Neuronal stem cell (in vitro differentiated cells): ENCODE measurements at regions not wholly inside any gene's neighbourhood (a gene's known extent, or its start where the extent isn't known, plus 50 kb on each side); places are given as distances from the start of the nearest gene placed in this dataset.

Experiments used
- DNase-seq: peaks from one replicate; pipeline ENCODE4 v3.0.0-alpha.2; 2013; ENCODE audit warnings: low spot score
- H2AFZ ChIP-seq: one replicate; pipeline ENCODE4 v1.6.1; 2013; ENCODE audit warnings: mild to moderate bottlenecking, low read length, inconsistent platforms
- H2AK5ac ChIP-seq: 2 replicates; pipeline ENCODE4 v1.6.1; 2013; ENCODE audit warnings: low read depth, mild to moderate bottlenecking, inconsistent platforms, low read length, moderate library complexity, mixed read lengths
- H2BK120ac ChIP-seq: 2 replicates; pipeline ENCODE4 v1.6.1; 2013; ENCODE audit warnings: low read depth, mild to moderate bottlenecking, inconsistent platforms, low read length, moderate library complexity, mixed read lengths
- H2BK12ac ChIP-seq: one replicate; pipeline ENCODE4 v1.6.1; 2013; ENCODE audit warnings: low read length, inconsistent platforms
- H2BK15ac ChIP-seq: 2 replicates; pipeline ENCODE4 v1.6.1; 2013; ENCODE audit warnings: mild to moderate bottlenecking, low read length, inconsistent platforms, mixed read lengths
- H2BK5ac ChIP-seq: one replicate; pipeline ENCODE4 v1.6.1; 2013; ENCODE audit warnings: inconsistent platforms, mild to moderate bottlenecking, low read length, moderate library complexity
- H3K14ac ChIP-seq: one replicate; pipeline ENCODE4 v1.6.1; 2013; ENCODE audit warnings: low read length, inconsistent platforms
- H3K18ac ChIP-seq: 2 replicates; pipeline ENCODE4 v1.6.1; 2013; ENCODE audit warnings: low read length, inconsistent platforms
- H3K23ac ChIP-seq: 2 replicates; pipeline ENCODE4 v1.6.1; 2013; ENCODE audit warnings: low read depth, mild to moderate bottlenecking, mixed read lengths, low read length, inconsistent platforms; ENCODE audit not compliant: poor library complexity
- H3K27ac ChIP-seq: replicated peaks from 3 replicates; pipeline ENCODE4 v1.5.1; 2013; ENCODE audit warnings: low read length, inconsistent platforms
- H3K27me3 ChIP-seq, 3 experiments: 2 replicates each; pipeline ENCODE4 v1.6.1; 2013; ENCODE audit warnings: low read length in 3 of 3, mild to moderate bottlenecking in 2 of 3, inconsistent platforms in 1 of 3, low read depth in 1 of 3, mixed read lengths in 1 of 3, moderate library complexity in 1 of 3; ENCODE audit not compliant: control insufficient read depth in 3 of 3, insufficient read depth in 3 of 3
- H3K36me3 ChIP-seq, 2 donors: replicated peaks in 1 of 2; 2 replicates each; pipeline ENCODE4 v1.6.1; 2013; ENCODE audit warnings: low read length in 2 of 2; ENCODE audit not compliant: control insufficient read depth in 2 of 2, insufficient read depth in 2 of 2
- H3K4ac ChIP-seq: 2 replicates; pipeline ENCODE4 v1.6.1; 2013; ENCODE audit warnings: inconsistent platforms, mild to moderate bottlenecking, low read length, moderate library complexity
- H3K4me1 ChIP-seq, 2 donors: 1 replicate in 1 of 2; 2 replicates in 1 of 2; pipeline ENCODE4 v1.6.1; 2013; ENCODE audit warnings: low read length in 2 of 2, low read depth in 1 of 2; ENCODE audit not compliant: control insufficient read depth in 2 of 2, insufficient read depth in 1 of 2
- H3K4me2 ChIP-seq: one replicate; pipeline ENCODE4 v1.6.1; 2013; ENCODE audit warnings: mild to moderate bottlenecking, low read length, inconsistent platforms; ENCODE audit not compliant: insufficient read depth, poor library complexity, severe bottlenecking
- H3K4me3 ChIP-seq, 2 donors: 2 replicates each; pipeline ENCODE4 v1.5.1; 2013; ENCODE audit warnings: low read length in 2 of 2, mild to moderate bottlenecking in 2 of 2, inconsistent platforms in 1 of 2, moderate library complexity in 1 of 2
- H3K79me1 ChIP-seq: one replicate; pipeline ENCODE4 v1.6.1; 2013; ENCODE audit warnings: low read depth, mild to moderate bottlenecking, inconsistent platforms, low read length, moderate library complexity
- H3K9ac ChIP-seq: one replicate; pipeline ENCODE4 v1.6.1; 2013; ENCODE audit warnings: mild to moderate bottlenecking, low read depth, low read length, inconsistent platforms; ENCODE audit not compliant: poor library complexity
- H3K9me3 ChIP-seq, 2 donors: replicated peaks in 1 of 2; 2 replicates each; pipeline versions ENCODE3 to v1.6.1; 2013; ENCODE audit warnings: low read length in 2 of 2, mild to moderate bottlenecking in 2 of 2, inconsistent platforms in 1 of 2, low read depth in 1 of 2, mixed read lengths in 1 of 2, moderate library complexity in 1 of 2; ENCODE audit not compliant: control insufficient read depth in 2 of 2, insufficient read depth in 1 of 2
- H4K8ac ChIP-seq: one replicate; pipeline ENCODE4 v1.6.1; 2013; ENCODE audit warnings: low read depth, mild to moderate bottlenecking, inconsistent platforms, low read length, moderate library complexity
- H4K91ac ChIP-seq: one replicate; pipeline ENCODE4 v1.6.1; 2013; ENCODE audit warnings: low read length, low read depth, mild to moderate bottlenecking, inconsistent platforms; ENCODE audit not compliant: poor library complexity
- WGBS, 2 donors: extraction: QIAGEN DNeasy Blood & Tissue Kit; methylation state at CpG; one replicate each; pipeline ENCODE4 v1.1.7; 2013; ENCODE audit warnings: missing lambda C conversion rate in 2 of 2, mixed read lengths in 1 of 2; ENCODE audit not compliant: insufficient read length in 2 of 2, insufficient replicate concordance in 1 of 2; ENCODE audit errors: extremely low coverage in 2 of 2; 5-methylcytosine and 5-hydroxymethylcytosine counted together

- Histone ChIP-seq H3K9ac (no peak overlapping the region), H3K9me3 (no peaks in the 10 kb centered on the region), H3K27me3 (no peaks in the 10 kb centered on the region), H3K4ac (no peak overlapping the region), H2BK15ac (no peak overlapping the region), H3K18ac (no peak overlapping the region), H2BK5ac (no peak overlapping the region), H3K27ac (no peak overlapping the region), H4K8ac (no peak overlapping the region), H3K4me1 (peaks cover 0 to 1% of the 10 kb centered on the region in 2 donors), H2BK120ac (no peak overlapping the region), H3K36me3 (no peaks in the 10 kb centered on the region), H3K4me3 (no peak overlapping the region), H3K23ac (no peak overlapping the region), H3K4me2 (no peak overlapping the region), H2BK12ac (no peak overlapping the region), H2AK5ac (no peak overlapping the region), H3K14ac (no peak overlapping the region), H2AFZ (no peak overlapping the region), H3K79me1 (no peaks in the 10 kb centered on the region), H4K91ac (no peak overlapping the region)
- no CpG with 5 or more reads among the region's 4 CpGs for WGBS, 2 donors
- no peak for DNase-seq
Observed at GRCh38 chr6:146943664-146944063, 260.6 kb upstream of the STXBP5 start.

- H4K8ac ChIP-seq, result no peak overlapping the region
- no peak overlapping the region for H2BK5ac ChIP-seq
- H3K4ac ChIP-seq, result no peak overlapping the region
- no peak for DNase-seq
- H2AK5ac ChIP-seq, result no peak overlapping the region
- no peaks in the 10 kb centered on the region for H3K36me3 ChIP-seq
- no peaks in the 10 kb centered on the region for H3K79me1 ChIP-seq
- H3K4me3 ChIP-seq, result no peak overlapping the region
- no peak overlapping the region for H2AFZ ChIP-seq
- no peak overlapping the region for H3K18ac ChIP-seq
- H3K23ac ChIP-seq, result no peak overlapping the region
- peaks cover 0 to 1% of the 10 kb centered on the region in 2 donors for H3K4me1 ChIP-seq
- no peaks in the 10 kb centered on the region for H3K9me3 ChIP-seq
- H2BK15ac ChIP-seq, result no peak overlapping the region
- H3K27ac ChIP-seq, result no peak overlapping the region
- H3K14ac ChIP-seq, result no peak overlapping the region
- no peak overlapping the region for H2BK12ac ChIP-seq
- no peak overlapping the region for H2BK120ac ChIP-seq
- H3K4me2 ChIP-seq, result no peak overlapping the region
- no peak overlapping the region for H4K91ac ChIP-seq
- no peak overlapping the region for H3K9ac ChIP-seq
- no peaks in the 10 kb centered on the region for H3K27me3 ChIP-seq
Observed at GRCh38 chr6:146944077-146944476, 260.1 kb upstream of the STXBP5 start.

- Histone ChIP-seq H3K4me3 (no peak overlapping the region), H4K91ac (no peak overlapping the region), H2AK5ac (no peak overlapping the region), H3K9ac (no peak overlapping the region), H3K4me2 (no peak overlapping the region), H3K79me1 (no peaks in the 10 kb centered on the region), H3K27ac (no peak overlapping the region), H2AFZ (no peak overlapping the region), H3K4me1 (peaks cover 0 to 1% of the 10 kb centered on the region in 2 donors), H3K9me3 (no peaks in the 10 kb centered on the region), H3K14ac (no peak overlapping the region), H3K23ac (no peak overlapping the region), H4K8ac (no peak overlapping the region), H2BK12ac (no peak overlapping the region), H2BK15ac (no peak overlapping the region), H3K36me3 (no peaks in the 10 kb centered on the region), H3K4ac (no peak overlapping the region), H3K27me3 (no peaks in the 10 kb centered on the region), H2BK120ac (no peak overlapping the region), H2BK5ac (no peak overlapping the region), H3K18ac (no peak overlapping the region)
- no peak for DNase-seq
- no CpG with 5 or more reads among the region's 2 CpGs for WGBS, 2 donors
Observed at GRCh38 chr6:146944809-146945208, 259.4 kb upstream of the STXBP5 start.

- Histone ChIP-seq H2BK15ac (no peak overlapping the region), H3K9ac (no peak overlapping the region), H3K27me3 (no peaks in the 10 kb centered on the region), H2BK12ac (no peak overlapping the region), H3K79me1 (no peaks in the 10 kb centered on the region), H2BK120ac (no peak overlapping the region), H3K4me1 (peaks cover 0 to 1% of the 10 kb centered on the region in 2 donors), H3K36me3 (no peaks in the 10 kb centered on the region), H3K18ac (no peak overlapping the region), H3K27ac (no peak overlapping the region), H3K9me3 (no peaks in the 10 kb centered on the region), H4K8ac (no peak overlapping the region), H3K4me3 (no peak overlapping the region), H3K14ac (no peak overlapping the region), H3K4me2 (no peak overlapping the region), H2AFZ (no peak overlapping the region), H3K23ac (no peak overlapping the region), H2AK5ac (no peak overlapping the region), H3K4ac (no peak overlapping the region), H4K91ac (no peak overlapping the region), H2BK5ac (no peak overlapping the region)
- no CpG with 5 or more reads among the region's 1 CpG for WGBS, 2 donors
- DNase-seq, result no peak
Observed at GRCh38 chr6:146946559-146946958, 257.7 kb upstream of the STXBP5 start.
